LoVo (cell line): ENCODE measurements at regions not wholly inside any gene's neighbourhood (a gene's known extent, or its start where the extent isn't known, plus 50 kb on each side); places are given as distances from the start of the nearest gene placed in this dataset.
"Not testable (repeated sequence)": the region's sequence is repeated elsewhere in the genome, so short reads cannot be mapped to it uniquely, and the experiment has no call there.

Experiments used
- DNase-seq: peaks from one replicate; pipeline ENCODE4 v3.0.0-alpha.2; 2016; ENCODE audit warnings: low spot score

- DNase-seq: no peak
These were observed 92.0 kb upstream of the GBE1 start for GRCh38 chr3:81853431-81853830.

DNA sequence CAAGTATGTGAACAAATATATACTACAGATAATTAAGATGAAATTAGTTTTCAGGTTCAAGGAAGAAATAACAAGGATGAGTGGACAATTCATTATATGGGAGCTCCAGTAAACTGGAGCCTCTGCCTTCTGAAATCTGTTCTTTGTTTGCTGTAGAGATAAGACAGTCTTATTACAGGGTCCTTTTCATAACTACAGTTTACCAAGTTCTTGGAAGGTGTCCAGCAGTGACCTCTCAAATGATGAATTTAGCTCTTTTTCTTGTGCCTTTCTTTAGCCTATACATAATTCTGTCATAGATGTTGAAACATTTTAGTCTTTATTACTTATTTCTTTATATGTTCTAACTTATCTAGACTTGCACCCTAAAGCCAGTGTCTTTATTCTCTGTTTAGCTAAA is 89.7 kb upstream of the GBE1 start:
- DNase-seq: no peak

DNA sequence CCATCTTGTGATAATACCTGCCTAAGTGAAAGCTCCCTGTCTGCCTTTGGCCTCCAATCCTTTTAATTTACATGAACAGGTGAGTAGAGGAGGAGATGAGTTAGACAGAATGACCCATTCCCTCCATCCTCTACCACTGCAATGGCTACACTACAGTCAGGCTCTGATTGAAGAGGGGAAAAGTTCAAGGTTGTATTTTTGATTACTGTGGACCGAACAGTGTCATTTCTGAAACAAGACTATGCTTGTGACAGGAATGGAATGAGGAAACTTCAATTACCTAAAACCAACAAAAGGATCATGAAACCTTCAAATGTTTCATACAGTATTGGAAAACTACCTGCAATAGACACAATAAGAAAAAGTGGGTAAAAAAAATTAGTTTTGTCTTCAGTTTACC is 85.5 kb upstream of the GBE1 start:
- no peak for DNase-seq

DNA sequence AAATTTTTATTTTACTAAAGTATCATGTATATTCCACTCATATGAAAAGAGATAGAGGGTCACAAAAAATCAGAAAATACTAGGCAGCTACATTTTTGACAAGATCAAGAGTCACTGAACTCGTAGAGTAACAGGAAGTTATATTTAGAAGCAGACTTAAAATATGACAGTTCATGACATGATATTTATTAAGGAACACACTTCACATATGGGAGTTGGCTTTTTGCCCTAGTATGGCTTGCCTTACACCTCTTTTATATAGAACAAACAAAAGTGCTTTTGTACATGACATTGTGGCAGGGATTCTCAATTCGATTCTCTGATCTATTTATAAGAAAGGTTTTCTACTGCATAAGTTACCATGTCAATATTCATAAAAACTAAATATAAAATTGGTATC is 80.1 kb upstream of the GBE1 start:
- no peak for DNase-seq

- no peak for DNase-seq
These were observed 78.2 kb upstream of the GBE1 start for GRCh38 chr3:81839504-81840094.

- DNase-seq: no peak
These were observed 77.0 kb upstream of the GBE1 start for GRCh38 chr3:81838457-81838856.

DNA sequence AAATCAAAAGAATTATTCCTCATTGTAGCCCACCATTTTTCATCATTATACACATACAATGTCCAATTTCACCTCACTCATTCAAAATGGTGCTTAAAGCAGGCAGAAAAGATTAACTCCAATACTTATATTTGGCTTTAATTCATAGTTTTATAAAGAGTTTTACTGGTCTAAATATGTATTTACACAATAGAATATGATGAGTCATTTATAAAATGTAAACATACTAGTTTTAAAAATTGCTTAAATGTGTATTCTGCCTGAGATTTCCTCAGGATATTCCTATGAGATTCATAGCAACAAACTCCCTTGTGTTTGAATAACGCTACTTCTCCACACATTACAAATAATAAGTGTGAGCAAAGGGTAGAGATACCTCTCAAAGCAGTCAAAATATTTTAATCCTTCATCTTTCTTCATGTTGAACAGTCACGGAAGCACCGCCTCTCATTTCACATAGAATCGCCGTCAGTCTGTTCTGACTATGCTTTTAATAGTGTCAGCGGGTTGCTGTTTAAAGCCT is 75.7 kb upstream of the GBE1 start:
- no peak for DNase-seq

DNA sequence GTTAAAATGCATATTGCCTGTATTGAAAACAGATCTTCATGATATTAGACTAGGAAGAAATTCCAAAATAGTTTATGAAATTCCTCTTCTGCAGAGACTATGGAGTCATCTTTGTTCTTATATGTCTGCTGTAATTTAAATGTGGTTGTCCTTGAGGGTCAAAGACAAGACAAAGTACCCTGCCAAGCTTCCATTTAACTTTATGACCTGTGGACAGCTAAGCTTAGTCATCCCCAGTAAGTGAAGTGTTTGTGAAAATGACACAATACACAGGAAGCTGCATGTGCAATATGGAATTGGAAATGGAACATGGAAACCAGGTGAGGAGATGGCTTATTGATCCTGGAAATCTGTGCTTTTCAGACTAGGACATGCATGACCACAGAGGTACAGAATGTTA is 68.5 kb upstream of the GBE1 start:
- DNase-seq: no peak

DNA sequence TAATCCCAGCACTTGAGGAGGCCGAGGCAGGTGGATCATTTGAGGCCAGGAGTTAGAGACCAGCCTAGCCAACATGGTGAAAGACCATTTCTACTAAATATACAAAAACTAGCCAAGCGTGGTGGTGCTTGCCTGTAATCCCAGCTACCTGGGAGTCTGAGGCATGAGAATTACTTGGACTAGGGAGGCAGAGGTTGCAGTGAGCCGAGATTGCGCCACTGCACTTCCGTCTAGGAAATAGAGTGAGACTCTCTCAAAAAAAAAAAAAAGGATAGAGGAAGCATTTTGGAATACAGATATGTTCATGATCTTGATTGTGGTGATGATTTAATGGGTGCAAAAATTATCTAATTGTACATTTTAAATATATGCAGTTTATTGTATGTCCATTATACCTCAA is 67.8 kb upstream of the GBE1 start:
- not testable (repeated sequence) for DNase-seq

DNA sequence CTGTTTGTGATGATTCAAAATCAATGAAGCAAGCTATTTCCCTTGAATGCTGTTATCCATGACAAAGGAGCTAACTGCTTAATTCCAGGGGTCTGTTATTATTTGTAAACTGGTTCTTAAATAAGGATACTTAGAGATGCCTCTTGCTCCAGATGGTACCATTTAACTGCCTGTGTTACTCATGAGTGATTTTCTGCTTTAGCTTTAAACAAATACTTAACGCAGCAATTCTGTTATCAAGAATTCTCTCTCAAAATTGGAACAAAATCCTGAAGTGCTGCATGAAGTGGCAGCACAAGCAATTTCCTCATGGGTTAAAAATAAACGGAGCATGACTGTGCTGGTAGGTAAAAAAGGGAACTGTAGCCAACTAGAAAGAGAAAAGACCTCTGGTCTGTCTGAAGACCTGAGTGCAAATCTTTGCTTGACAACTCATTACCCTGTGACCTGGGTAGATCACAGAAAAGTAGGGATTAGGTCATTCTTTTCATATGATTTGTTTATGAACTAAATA is 62.5 kb upstream of the GBE1 start:
- DNase-seq: no peak

DNA sequence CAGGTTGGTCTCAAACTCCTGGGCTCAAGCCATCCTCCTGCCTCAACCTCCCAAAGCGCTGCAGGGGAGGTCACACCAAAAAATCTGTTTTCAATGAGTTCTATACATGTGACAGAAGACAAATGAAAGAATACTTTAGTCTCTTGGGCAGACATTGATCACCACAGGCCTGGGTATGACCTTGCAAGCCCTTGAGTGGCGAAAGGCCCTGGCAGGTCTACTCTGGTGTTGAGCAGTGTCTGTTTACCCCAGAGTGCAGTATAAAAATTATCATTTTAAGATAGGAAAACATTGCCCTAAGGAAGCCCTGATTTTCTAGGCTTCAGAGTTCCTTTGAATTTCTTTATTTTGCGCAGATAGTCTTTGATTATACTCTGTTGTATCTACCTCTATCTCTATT is 61.6 kb upstream of the GBE1 start:
- no peak for DNase-seq

- DNase-seq: no peak
These were observed 55.2 kb upstream of the GBE1 start for GRCh38 chr3:81816473-81817250.

DNA sequence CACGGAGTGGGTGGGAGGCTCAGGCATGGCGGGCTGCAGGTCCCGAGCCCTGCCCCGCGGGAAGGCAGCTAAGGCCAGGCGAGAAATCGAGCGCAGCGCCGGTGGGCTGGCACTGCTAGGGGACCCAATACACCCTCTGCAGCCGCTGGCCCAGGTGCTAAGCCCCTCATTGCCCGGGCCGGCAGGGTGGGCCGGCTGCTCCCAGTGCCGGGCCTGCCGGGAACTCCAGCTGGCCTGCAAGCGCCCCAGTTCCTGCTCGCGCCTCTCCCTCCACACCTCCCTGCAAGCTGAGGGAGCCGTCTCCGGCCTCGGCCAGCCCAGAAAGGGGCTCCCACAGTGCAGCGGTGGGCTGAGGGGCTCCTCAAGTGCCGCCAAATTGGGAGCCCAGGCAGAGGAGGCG is 50.7 kb upstream of the GBE1 start:
- not testable (repeated sequence) for DNase-seq
